A673 (cell line): ENCODE measurements at regions not wholly inside any gene's neighbourhood (a gene's known extent, or its start where the extent isn't known, plus 50 kb on each side); places are given as distances from the start of the nearest gene placed in this dataset.

Experiments used
- BruUV-seq: library from RNA; stranded (reverse); fragments of 400-500 nt; replicated peaks from 2 replicates; lab custom pipeline; 2021; lab: Mats Ljungman, UMichigan
- CTCF ChIA-PET: fragments of 300-600 bp; sonication (Branson Sonifier 250); formaldehyde crosslinking; loops from one replicate; lab custom pipeline; 2022; ENCODE audit warnings: antibody characterized with exemption; lab: Charles Lee
- POLR2A ChIA-PET: fragments of 300-600 bp; sonication (Branson Sonifier 250); formaldehyde crosslinking; loops from one replicate; lab custom pipeline; 2022; ENCODE audit warnings: antibody characterized with exemption; ENCODE audit not compliant: low non-redundant PET; lab: Charles Lee
- DNase-seq: peaks from one replicate; pipeline ENCODE4 v3.0.0-alpha.2; 2015; ENCODE audit warnings: low spot score
- H3K27ac ChIP-seq: fragments of 200-600 bp; sonication (generic); 2 replicates; pipeline ENCODE4 v1.5.1; 2016; ENCODE audit warnings: mixed run types, low read depth, mild to moderate bottlenecking, mixed read lengths, antibody characterized with exemption, low read length; ENCODE audit not compliant: poor library complexity, severe bottlenecking
- H3K27me3 ChIP-seq: fragments of 200-600 bp; sonication (generic); replicated peaks from 2 replicates; pipeline ENCODE4 v1.6.1; 2017; ENCODE audit warnings: mixed run types, low read depth, mild to moderate bottlenecking, mixed read lengths, antibody characterized with exemption, low read length; ENCODE audit not compliant: insufficient read depth, poor library complexity
- H3K36me3 ChIP-seq: fragments of 200-600 bp; sonication (generic); 2 replicates; pipeline ENCODE4 v1.6.1; 2016; ENCODE audit warnings: mixed run types, mild to moderate bottlenecking, mixed read lengths, antibody characterized with exemption, low read length; ENCODE audit not compliant: insufficient read depth, poor library complexity, severe bottlenecking
- H3K4me1 ChIP-seq: fragments of 200-600 bp; sonication (generic); 2 replicates; pipeline ENCODE4 v1.6.1; 2017; ENCODE audit warnings: mixed run types, mild to moderate bottlenecking, mixed read lengths, antibody characterized with exemption, low read length; ENCODE audit not compliant: insufficient read depth, poor library complexity, severe bottlenecking
- H3K4me3 ChIP-seq: fragments of 200-600 bp; sonication (generic); 2 replicates; pipeline ENCODE4 v1.5.1; 2016; ENCODE audit warnings: low read depth, mixed run types, mild to moderate bottlenecking, mixed read lengths, low read length; ENCODE audit not compliant: poor library complexity, severe bottlenecking
- H3K9me3 ChIP-seq: fragments of 200-600 bp; sonication (generic); 2 replicates; pipeline ENCODE4 v1.6.1; 2016; ENCODE audit warnings: mixed run types, low read depth, mild to moderate bottlenecking, mixed read lengths, antibody characterized with exemption, low read length; ENCODE audit not compliant: poor library complexity, severe bottlenecking
- CTCF ChIP-seq: fragments of 300-800, 200-600 bp; sonication (generic); conservative IDR thresholded peaks from 2 replicates; pipeline ENCODE4 v1.5.1; 2017; ENCODE audit warnings: low read depth, mild to moderate bottlenecking, antibody characterized with exemption, low read length, moderate library complexity, mixed read lengths
- EZH2 ChIP-seq: fragments of 200-600 bp; sonication (generic); IDR thresholded peaks from 2 replicates; pipeline ENCODE4 v1.6.1; 2017; ENCODE audit warnings: borderline replicate concordance, low read depth, mild to moderate bottlenecking, mixed read lengths, antibody characterized with exemption, low read length; ENCODE audit not compliant: poor library complexity, severe bottlenecking
- intact Hi-C: fragments of 100-400 bp; cut with micrococcal nuclease; formaldehyde crosslinking; loops from one replicate; pipeline ENCODE4 v1.10.0; 2022; ENCODE audit not compliant: unreplicated experiment

GRCh38 chr3:73257186-73257585, 195.7 kb downstream of the EBLN2 start:
- TF ChIP-seq CTCF = no peak
- no peak for TF ChIP-seq EZH2
- intact Hi-C loops = no loop called here
- H3K36me3 ChIP-seq = no peaks in the 10 kb centered on the region
- no peak for DNase-seq
- no peaks in the 10 kb centered on the region for H3K4me1 ChIP-seq
- H3K27ac ChIP-seq = no peak overlapping the region
- H3K27me3 ChIP-seq = no peaks in the 10 kb centered on the region
- ChIA-PET POLR2A (no interaction called here), CTCF (no interaction called here)
- no peaks in the 10 kb centered on the region for H3K9me3 ChIP-seq
- no peak overlapping the region for H3K4me3 ChIP-seq
- no TSS peak for BruUV-seq

- Histone ChIP-seq H3K4me1 (no peaks in the 10 kb centered on the region), H3K9me3 (no peaks in the 10 kb centered on the region), H3K4me3 (no peak overlapping the region), H3K36me3 (no peaks in the 10 kb centered on the region), H3K27ac (no peak overlapping the region), H3K27me3 (no peaks in the 10 kb centered on the region)
- CTCF ChIA-PET = no interaction called here
- DNase-seq = no peak
- no TSS peak for BruUV-seq
- POLR2A ChIA-PET = no interaction called here
- TF ChIP-seq EZH2 (no peak), CTCF (no peak)
- intact Hi-C loops = no loop called here
Observed at GRCh38 chr3:73258057-73258456, 196.6 kb downstream of the EBLN2 start.

- Histone ChIP-seq H3K4me1 (no peaks in the 10 kb centered on the region), H3K4me3 (no peak overlapping the region), H3K27ac (no peak overlapping the region), H3K9me3 (no peaks in the 10 kb centered on the region), H3K27me3 (no peaks in the 10 kb centered on the region), H3K36me3 (no peaks in the 10 kb centered on the region)
- CTCF ChIA-PET = no interaction called here
- BruUV-seq = no TSS peak
- no peak for DNase-seq
- TF ChIP-seq EZH2 (no peak), CTCF (no peak)
- intact Hi-C loops = no loop called here
- POLR2A ChIA-PET = no interaction called here
Observed at GRCh38 chr3:73259291-73259690, 197.8 kb downstream of the EBLN2 start.
